Astrocyte (in vitro differentiated cells and primary cell): ENCODE measurements at regions not wholly inside any gene's neighbourhood (a gene's known extent, or its start where the extent isn't known, plus 50 kb on each side); places are given as distances from the start of the nearest gene placed in this dataset.

Source experiments
- DNase-seq: peaks from one replicate; pipeline ENCODE4 v3.0.0-alpha.2; 2010; ENCODE audit warnings: low read depth
- FAIRE-seq: peaks from 2 replicates; lab custom pipeline; 2011; peaks lifted over from hg19 to GRCh38; lab: Jason Lieb, UNC
- H2AFZ ChIP-seq: 2 replicates; pipeline ENCODE4 v1.6.0; 2012; ENCODE audit warnings: low read depth, low read length, inconsistent platforms
- H3K27ac ChIP-seq: 2 replicates; pipeline ENCODE4 v1.5.1; 2011; ENCODE audit warnings: low read depth, low read length, inconsistent platforms
- H3K27me3 ChIP-seq: 2 replicates; pipeline ENCODE4 v1.6.0; 2011; ENCODE audit warnings: low read length, inconsistent platforms; ENCODE audit not compliant: insufficient read depth
- H3K36me3 ChIP-seq: 2 replicates; pipeline ENCODE4 v1.5.1; 2011; ENCODE audit warnings: low read length, inconsistent platforms; ENCODE audit not compliant: insufficient read depth
- H3K4me1 ChIP-seq: 2 replicates; pipeline ENCODE4 v1.5.1; 2011; ENCODE audit warnings: low read length, inconsistent platforms; ENCODE audit not compliant: insufficient read depth
- H3K4me2 ChIP-seq: 2 replicates; pipeline ENCODE4 v1.6.0; 2012; ENCODE audit warnings: low read length, inconsistent platforms
- H3K4me3 ChIP-seq: 2 replicates; pipeline ENCODE4 v1.5.1; 2011; ENCODE audit warnings: low read depth, mild to moderate bottlenecking, low read length, inconsistent platforms; ENCODE audit not compliant: insufficient read depth
- H3K79me2 ChIP-seq: 2 replicates; pipeline ENCODE4 v1.6.0; 2012; ENCODE audit warnings: mild to moderate bottlenecking, low read length, inconsistent platforms; ENCODE audit not compliant: insufficient read depth
- H3K9ac ChIP-seq: 2 replicates; pipeline ENCODE4 v1.6.0; 2012; ENCODE audit warnings: mild to moderate bottlenecking, low read length, inconsistent platforms
- H3K9me3 ChIP-seq: 2 replicates; pipeline ENCODE4 v1.5.1; 2012; ENCODE audit warnings: low read depth, mild to moderate bottlenecking, low read length, inconsistent platforms; ENCODE audit not compliant: insufficient read depth
- H4K20me1 ChIP-seq: 2 replicates; pipeline ENCODE4 v1.6.0; 2012; ENCODE audit warnings: low read length, inconsistent platforms; ENCODE audit not compliant: insufficient read depth
- H3K27ac Mint-ChIP-seq: one replicate; pipeline ENCODE4 v1.8.0; 2021; ENCODE audit warnings: mild to moderate bottlenecking, mixed read lengths; ENCODE audit not compliant: unreplicated experiment
- H3K27me3 Mint-ChIP-seq: one replicate; pipeline ENCODE4 v1.8.0; 2021; ENCODE audit warnings: low read depth, mixed read lengths; ENCODE audit not compliant: unreplicated experiment
- H3K36me3 Mint-ChIP-seq: one replicate; pipeline ENCODE4 v1.8.0; 2021; ENCODE audit warnings: low read depth, mixed read lengths; ENCODE audit not compliant: unreplicated experiment
- H3K4me1 Mint-ChIP-seq: one replicate; pipeline ENCODE4 v1.8.0; 2021; ENCODE audit warnings: low read depth, mixed read lengths; ENCODE audit not compliant: unreplicated experiment
- H3K4me3 Mint-ChIP-seq: one replicate; pipeline ENCODE4 v1.8.0; 2021; ENCODE audit warnings: mild to moderate bottlenecking, moderate library complexity, mixed read lengths; ENCODE audit not compliant: unreplicated experiment
- H3K9me3 Mint-ChIP-seq: one replicate; pipeline ENCODE4 v1.8.0; 2021; ENCODE audit warnings: mild to moderate bottlenecking, mixed read lengths; ENCODE audit not compliant: unreplicated experiment
- EZH2 ChIP-seq: IDR thresholded peaks from 2 replicates; pipeline ENCODE4 v1.6.1; 2012; ENCODE audit warnings: mild to moderate bottlenecking, low read length, inconsistent platforms; ENCODE audit not compliant: insufficient read depth
- TF ChIP-seq, protein P1 (sequence below): IDR thresholded peaks from 2 replicates; pipeline ENCODE4 v1.5.1; 2011; ENCODE audit warnings: low read depth, mild to moderate bottlenecking, inconsistent platforms, low read length, moderate library complexity; ENCODE audit not compliant: insufficient read depth

DNA sequence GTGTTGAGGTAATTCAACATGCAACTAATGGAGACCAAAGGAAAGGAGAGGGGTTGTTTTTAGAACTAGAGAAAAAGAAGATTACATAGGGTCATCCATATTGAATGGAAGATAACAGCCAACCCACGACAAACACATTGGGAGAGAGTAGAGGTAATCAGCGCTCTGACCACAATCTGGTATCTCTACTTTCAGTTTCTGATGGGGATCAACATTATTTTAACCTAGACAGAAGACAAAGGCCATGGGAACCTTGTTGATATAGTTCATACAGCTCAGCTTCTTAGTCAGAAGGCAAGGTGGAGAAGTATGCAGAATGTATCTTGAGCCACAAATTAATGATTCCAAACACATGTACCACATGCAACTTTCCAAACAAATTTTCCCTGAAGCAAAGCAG, 537.1 kb upstream of the ST8SIA4 start:
- H3K36me3 Mint-ChIP-seq, result no peaks in the 10 kb centered on the region
- Histone ChIP-seq H3K4me1 (no peaks in the 10 kb centered on the region), H2AFZ (no peak overlapping the region), H4K20me1 (no peaks in the 10 kb centered on the region), H3K9me3 (no peaks in the 10 kb centered on the region), H3K4me2 (no peak overlapping the region), H3K79me2 (no peaks in the 10 kb centered on the region), H3K27me3 (no peaks in the 10 kb centered on the region), H3K36me3 (no peaks in the 10 kb centered on the region), H3K4me3 (no peak overlapping the region), H3K9ac (no peak overlapping the region), H3K27ac (no peak overlapping the region)
- no peaks in the 10 kb centered on the region for H3K4me1 Mint-ChIP-seq
- TF ChIP-seq, protein P1, sequence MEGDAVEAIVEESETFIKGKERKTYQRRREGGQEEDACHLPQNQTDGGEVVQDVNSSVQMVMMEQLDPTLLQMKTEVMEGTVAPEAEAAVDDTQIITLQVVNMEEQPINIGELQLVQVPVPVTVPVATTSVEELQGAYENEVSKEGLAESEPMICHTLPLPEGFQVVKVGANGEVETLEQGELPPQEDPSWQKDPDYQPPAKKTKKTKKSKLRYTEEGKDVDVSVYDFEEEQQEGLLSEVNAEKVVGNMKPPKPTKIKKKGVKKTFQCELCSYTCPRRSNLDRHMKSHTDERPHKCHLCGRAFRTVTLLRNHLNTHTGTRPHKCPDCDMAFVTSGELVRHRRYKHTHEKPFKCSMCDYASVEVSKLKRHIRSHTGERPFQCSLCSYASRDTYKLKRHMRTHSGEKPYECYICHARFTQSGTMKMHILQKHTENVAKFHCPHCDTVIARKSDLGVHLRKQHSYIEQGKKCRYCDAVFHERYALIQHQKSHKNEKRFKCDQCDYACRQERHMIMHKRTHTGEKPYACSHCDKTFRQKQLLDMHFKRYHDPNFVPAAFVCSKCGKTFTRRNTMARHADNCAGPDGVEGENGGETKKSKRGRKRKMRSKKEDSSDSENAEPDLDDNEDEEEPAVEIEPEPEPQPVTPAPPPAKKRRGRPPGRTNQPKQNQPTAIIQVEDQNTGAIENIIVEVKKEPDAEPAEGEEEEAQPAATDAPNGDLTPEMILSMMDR, result no peak
- TF ChIP-seq EZH2, result no peak
- FAIRE-seq (no peak), DNase-seq (no peak)
- no peak overlapping the region for H3K4me3 Mint-ChIP-seq
- H3K27me3 Mint-ChIP-seq, result no peaks in the 10 kb centered on the region
- H3K27ac Mint-ChIP-seq, result no peak overlapping the region
- peaks cover 11% of the 10 kb centered on the region for H3K9me3 Mint-ChIP-seq

DNA sequence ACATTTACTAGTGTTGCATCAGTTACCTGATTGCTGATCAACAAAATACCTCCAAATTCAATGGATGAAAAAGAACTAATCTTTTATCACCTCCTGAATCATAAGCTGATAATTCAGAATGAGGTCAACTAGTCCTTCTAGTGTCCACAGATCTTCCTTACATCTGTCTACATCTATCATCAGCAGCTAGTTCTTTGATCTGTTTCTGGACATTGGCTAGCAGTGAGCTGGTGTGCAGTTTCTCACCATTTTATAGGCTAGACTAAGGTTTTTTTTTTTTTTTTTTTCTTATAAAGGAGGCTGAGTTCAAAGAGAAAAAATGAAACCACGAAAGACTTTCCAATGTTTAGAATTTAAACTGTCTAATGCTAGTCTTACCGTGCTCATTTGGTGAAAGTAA, 534.3 kb upstream of the ST8SIA4 start:
- Histone ChIP-seq H3K9me3 (no peaks in the 10 kb centered on the region), H2AFZ (no peak overlapping the region), H3K27ac (no peak overlapping the region), H3K4me3 (no peak overlapping the region), H3K36me3 (no peaks in the 10 kb centered on the region), H4K20me1 (no peaks in the 10 kb centered on the region), H3K4me1 (no peaks in the 10 kb centered on the region), H3K4me2 (no peak overlapping the region), H3K27me3 (no peaks in the 10 kb centered on the region), H3K9ac (no peak overlapping the region), H3K79me2 (no peaks in the 10 kb centered on the region)
- no peaks in the 10 kb centered on the region for H3K4me1 Mint-ChIP-seq
- TF ChIP-seq, protein P1, result no peak
- TF ChIP-seq EZH2, result no peak
- H3K9me3 Mint-ChIP-seq, result no peaks in the 10 kb centered on the region
- H3K36me3 Mint-ChIP-seq, result no peaks in the 10 kb centered on the region
- H3K4me3 Mint-ChIP-seq, result no peak overlapping the region
- H3K27me3 Mint-ChIP-seq, result no peaks in the 10 kb centered on the region
- FAIRE-seq (no peak), DNase-seq (no peak)
- no peak overlapping the region for H3K27ac Mint-ChIP-seq

DNA sequence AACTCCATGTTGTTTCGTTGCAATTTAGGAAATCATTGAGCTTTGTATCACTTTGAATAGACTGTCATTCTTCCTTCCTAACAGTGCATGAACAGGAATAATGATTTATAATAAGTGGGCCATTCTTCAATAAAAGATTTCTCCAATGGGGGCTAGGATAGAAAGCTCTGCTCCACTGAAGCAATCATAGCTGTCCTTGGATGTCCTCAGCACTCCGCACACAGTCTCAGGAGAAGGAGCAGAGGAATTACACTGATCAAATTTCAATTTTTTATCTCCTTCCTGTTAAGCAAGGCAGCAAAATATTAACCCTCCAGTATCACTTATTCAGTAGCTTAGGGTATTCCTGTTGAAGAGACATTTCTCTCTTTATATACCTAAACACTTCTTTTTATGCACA, 532.7 kb upstream of the ST8SIA4 start:
- Histone ChIP-seq H3K9me3 (no peaks in the 10 kb centered on the region), H3K9ac (no peak overlapping the region), H3K4me1 (no peaks in the 10 kb centered on the region), H3K27ac (no peak overlapping the region), H3K27me3 (no peaks in the 10 kb centered on the region), H3K4me3 (no peak overlapping the region), H3K36me3 (no peaks in the 10 kb centered on the region), H3K79me2 (no peaks in the 10 kb centered on the region), H4K20me1 (no peaks in the 10 kb centered on the region), H3K4me2 (no peak overlapping the region), H2AFZ (no peak overlapping the region)
- Mint-ChIP-seq H3K27me3 (no peaks in the 10 kb centered on the region), H3K27ac (no peak overlapping the region), H3K9me3 (no peaks in the 10 kb centered on the region), H3K36me3 (peaks cover 2% of the 10 kb centered on the region), H3K4me3 (no peak overlapping the region), H3K4me1 (no peaks in the 10 kb centered on the region)
- DNase-seq, result no peak
- no peak for TF ChIP-seq EZH2
- TF ChIP-seq, protein P1, result no peak
- FAIRE-seq, result no peak
